T-helper 1 cell treated with Interleukin-12 subunit alpha and Interleukin-12 subunit beta and Interleukin-4 antibody, amounts not matched to agents 30 ng/mL and 1 ng/mL, for 36 hours (primary cell): ENCODE measurements at regions not wholly inside any gene's neighbourhood (a gene's known extent, or its start where the extent isn't known, plus 50 kb on each side); places are given as distances from the start of the nearest gene placed in this dataset.

ENCODE experiments used
- intact Hi-C: fragments of 100-400 bp; cut with micrococcal nuclease; formaldehyde crosslinking; loops from one replicate; pipeline ENCODE4 v1.15.1; 2024

DNA sequence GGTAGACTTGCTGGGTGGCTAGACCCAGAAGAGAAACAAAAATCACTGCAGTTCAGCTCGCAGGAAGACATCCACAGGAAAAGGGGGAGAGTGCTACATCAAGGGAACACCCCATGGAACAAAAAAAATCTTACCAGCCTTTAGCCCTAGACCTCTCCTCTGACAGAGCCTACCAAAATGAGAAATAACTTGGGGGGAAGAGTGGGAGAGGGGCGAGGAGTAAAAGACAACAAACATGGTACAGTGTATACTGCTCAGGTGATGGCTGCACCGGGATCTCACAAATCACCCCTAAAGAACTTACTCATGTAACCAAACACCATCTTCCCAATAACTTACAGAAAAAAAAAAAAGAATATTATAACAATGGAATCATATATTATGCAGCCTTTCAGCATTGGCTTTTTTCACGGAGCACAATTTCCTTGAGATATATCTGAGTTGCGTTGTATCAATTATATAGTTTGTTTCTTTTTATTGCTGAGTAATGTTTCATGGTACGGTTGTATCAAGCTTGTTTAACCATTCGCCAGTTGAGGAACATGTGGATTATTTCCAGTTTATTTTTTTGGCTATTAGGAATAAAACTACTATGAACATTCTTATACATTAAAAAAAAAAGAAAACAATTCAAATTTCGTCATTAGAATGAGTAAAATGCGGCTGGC is 90.9 kb downstream of the ZNF280B start:
- intact Hi-C loops: no loop called here

- intact Hi-C loops: no loop called here
Observed at GRCh38 chr22:22418163-22418549, 90.4 kb downstream of the ZNF280B start.

GRCh38 chr22:22418957-22419356 is 89.6 kb downstream of the ZNF280B start:
- intact Hi-C loops: no loop called here

- intact Hi-C loops: loop anchor here (5.0 kb wide), 1 partner anchor 213 kb away; no protein-coding TSS in a partner anchor
Observed at GRCh38 chr22:22420580-22420979, 88.0 kb downstream of the ZNF280B start.

GRCh38 chr22:22421392-22421791 is 87.2 kb downstream of the ZNF280B start:
- intact Hi-C loops: loop anchor here (5.0 kb wide), 1 partner anchor 214 kb away; no protein-coding TSS in a partner anchor

DNA sequence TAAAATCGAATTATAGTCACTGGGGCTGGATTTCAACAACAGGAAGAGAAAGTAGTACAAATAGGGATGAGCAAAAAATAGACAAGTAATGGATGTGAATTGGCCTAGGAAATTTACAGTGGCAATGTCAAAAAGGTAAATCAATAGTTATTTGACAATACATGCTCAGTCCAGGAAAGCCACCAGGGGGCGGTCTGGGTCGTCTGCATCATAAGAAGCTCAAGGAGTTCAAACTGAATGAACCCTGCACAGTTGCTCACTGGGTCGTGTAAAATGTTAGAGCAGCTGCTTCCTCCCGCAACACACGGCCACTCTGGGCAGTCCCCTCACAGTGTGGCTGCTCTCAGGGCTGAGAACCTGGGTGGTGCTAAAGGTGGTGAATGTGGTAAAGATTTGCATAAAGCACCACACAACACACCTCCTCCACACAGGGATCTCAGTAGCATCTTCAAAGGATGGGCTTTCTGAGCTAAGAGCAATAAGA is 85.9 kb downstream of the ZNF280B start:
- intact Hi-C loops: loop anchor here (2.0 to 5.0 kb wide), 2 partner anchors 66 to 215 kb away; no protein-coding TSS in a partner anchor

DNA sequence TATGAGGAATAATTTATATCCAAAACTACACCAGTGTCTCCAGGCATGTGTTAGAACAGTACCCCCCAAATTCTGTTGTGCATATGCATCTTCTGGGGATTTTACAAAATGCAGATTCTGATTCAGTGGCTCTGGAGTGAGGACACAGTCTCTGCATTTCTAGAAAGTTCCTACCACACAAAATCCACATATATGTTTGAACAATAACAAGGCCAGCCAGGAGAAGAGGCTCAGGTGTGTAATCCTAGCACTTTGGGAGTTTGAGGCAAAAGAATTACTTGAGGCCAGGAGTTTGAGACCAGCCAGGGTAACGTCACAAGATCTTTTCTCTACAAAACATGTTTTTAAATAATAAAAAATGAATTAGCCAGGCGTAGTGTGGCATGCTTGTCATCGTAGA is 84.9 kb downstream of the ZNF280B start:
- intact Hi-C loops: loop anchor here (2.0 to 5.0 kb wide), 2 partner anchors 67 to 216 kb away; no protein-coding TSS in a partner anchor

DNA sequence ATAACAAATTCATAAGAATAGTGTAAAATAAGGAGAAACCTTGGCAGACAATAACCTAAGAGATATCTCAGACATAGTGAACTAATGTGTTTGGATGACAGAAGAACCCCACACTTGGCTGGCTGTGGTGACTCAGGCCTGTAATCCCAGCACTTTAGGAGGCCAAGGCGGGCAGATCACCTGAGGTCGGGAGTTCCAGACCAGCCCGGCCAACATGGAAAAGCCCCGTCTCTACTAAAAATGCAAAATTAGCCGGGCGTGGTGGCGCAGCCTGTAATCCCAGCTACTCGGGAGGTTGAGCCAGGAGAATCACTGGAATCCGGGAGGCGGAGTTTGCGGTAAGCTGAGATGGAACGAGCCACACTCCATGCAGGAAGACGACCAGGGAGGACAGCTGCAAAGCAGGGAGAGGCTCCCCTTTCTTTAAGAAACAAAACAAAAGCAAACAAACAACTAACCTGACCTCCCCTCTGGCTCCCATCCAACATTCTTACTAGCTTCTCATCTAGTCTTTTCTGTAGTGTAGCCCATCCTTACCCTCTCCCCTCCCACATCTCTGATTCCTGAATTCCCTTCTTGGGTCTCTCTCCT is 84.2 kb downstream of the ZNF280B start:
- intact Hi-C loops: loop anchor here (5.0 kb wide), 1 partner anchor 217 kb away; no protein-coding TSS in a partner anchor

GRCh38 chr22:22424956-22425355 is 83.6 kb downstream of the ZNF280B start:
- intact Hi-C loops: loop anchor here (5.0 kb wide), 1 partner anchor 218 kb away; no protein-coding TSS in a partner anchor

GRCh38 chr22:22425356-22425755 is 83.2 kb downstream of the ZNF280B start:
- intact Hi-C loops: no loop called here

DNA sequence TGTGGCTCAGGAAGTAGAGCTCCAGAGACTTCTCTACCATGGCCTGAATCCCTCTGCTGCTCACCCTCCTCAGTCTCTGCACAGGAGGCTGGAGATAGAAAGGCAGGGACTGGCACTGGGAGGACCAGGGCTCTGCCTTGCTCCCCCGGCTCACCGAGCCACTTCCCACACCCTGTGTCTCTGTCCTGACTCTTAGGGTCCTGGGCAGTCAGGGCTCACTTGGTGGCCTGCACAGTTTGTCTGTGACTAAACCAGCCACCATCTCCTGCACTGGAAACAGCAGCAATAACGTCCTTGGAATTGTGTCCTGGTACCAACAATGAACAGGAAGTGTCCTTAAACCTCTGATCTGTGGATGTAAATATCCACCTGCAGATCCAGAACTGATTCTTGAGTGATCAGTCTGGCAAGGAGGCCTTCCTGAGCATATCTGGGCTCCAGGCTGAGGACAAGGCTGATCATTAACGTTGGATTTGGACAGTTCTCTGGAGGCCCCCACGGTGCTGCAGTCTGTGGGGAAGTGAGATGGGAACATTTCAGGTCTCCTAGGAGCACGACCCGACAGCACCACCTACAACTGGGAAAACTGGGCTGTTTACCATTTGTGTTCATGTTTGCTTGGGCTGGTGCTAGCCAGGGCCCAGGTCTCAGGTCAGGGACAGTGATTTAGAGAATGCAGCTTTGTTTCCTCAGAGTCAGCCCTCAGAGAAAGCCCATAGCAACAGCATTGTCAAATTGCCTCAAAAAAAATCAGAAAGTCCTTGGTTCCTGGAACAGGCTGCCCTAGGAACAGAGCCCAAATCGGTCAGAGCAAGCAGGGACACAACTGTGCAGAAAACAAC is 82.5 kb downstream of the ZNF280B start:
- intact Hi-C loops: no loop called here

DNA sequence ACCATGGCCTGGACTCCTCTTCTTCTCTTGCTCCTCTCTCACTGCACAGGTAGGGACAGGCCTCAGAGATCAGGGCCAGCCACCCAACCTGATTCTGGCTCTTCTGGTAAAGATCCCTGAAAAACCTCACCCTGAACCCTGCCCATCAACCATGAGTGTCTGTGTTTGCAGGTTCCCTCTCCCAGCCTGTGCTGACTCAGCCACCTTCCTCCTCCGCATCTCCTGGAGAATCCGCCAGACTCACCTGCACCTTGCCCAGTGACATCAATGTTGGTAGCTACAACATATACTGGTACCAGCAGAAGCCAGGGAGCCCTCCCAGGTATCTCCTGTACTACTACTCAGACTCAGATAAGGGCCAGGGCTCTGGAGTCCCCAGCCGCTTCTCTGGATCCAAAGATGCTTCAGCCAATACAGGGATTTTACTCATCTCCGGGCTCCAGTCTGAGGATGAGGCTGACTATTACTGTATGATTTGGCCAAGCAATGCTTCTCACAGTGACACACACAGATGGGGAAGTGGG is 80.9 kb downstream of the ZNF280B start:
- intact Hi-C loops: no loop called here

DNA sequence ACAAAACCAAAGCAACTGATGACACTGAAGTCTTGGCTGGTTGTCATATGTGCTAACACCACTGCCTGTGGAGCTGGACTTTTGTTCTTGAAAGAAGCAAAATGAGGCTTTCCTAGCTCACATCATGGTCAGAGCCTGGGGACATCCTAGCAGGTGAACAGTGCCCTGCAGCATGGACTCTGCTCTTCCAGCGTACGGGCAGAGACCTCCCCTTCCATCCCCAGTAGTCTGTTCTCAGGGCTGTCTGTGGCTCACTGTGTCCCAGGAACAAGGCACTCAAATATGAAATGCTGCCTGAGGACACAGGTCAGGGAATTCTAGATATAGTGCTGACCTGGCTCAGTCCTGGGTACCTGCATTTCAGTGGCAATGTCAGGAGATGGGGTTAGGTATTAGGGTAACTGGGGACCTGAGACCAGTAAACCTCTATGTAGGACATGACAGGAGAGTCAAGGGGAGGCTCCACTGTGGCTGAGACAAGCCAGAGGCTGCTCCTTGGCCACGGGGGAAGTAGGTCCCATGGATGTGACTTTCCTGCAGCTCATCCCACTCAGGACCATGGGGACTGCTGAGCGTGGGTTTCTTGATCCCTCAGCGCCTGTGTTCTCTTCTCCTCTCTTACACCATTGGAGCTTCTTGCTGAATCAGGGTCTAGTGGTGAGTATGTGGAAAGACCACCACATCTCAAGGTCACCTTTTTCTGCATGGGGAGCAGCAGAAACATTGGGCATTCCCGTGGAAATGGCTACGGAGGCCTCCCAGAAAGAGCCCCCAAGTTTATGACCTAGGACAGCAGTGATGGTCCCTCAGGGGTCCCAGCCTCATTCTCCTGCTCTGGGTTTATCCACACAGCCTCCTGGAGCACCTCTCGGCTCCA is 80.1 kb downstream of the ZNF280B start:
- intact Hi-C loops: no loop called here

DNA sequence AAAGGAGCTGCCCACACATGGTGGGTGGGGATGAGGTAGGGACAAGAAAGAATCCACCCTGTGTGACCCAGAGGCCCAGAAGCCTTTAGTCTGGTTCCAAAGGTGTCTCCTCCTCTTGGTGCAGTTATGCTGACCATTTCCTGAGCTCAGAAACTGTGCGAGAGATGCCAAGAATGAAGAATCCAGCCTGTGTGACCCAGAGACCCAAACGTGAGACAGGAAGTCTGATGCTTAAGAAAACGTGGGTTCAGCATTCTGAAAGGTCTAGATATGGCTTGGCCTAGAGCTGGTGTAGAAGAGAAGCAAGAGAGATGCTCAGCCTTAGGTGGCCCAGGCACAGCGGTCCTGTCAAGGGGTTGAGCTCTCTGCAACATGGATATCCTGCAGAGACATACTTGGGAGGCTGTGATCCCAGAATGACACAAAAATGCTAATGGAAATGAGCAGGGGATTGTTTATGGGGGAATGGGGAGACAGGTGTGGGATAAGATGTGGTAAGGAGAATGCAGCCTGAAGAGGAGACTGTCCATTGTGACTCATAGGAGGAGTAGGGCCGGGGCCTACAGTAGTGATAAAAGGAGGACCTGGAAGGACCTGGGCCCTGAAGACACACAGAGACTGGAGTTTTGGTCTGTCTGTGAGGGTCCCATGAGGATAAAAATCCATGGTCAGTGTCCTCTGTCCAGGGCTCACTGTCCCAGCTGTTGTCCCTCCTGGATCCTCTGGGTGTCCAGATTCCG is 79.0 kb downstream of the ZNF280B start:
- intact Hi-C loops: loop anchor here (2.0 kb wide), 1 partner anchor 73 kb away; no protein-coding TSS in a partner anchor

DNA sequence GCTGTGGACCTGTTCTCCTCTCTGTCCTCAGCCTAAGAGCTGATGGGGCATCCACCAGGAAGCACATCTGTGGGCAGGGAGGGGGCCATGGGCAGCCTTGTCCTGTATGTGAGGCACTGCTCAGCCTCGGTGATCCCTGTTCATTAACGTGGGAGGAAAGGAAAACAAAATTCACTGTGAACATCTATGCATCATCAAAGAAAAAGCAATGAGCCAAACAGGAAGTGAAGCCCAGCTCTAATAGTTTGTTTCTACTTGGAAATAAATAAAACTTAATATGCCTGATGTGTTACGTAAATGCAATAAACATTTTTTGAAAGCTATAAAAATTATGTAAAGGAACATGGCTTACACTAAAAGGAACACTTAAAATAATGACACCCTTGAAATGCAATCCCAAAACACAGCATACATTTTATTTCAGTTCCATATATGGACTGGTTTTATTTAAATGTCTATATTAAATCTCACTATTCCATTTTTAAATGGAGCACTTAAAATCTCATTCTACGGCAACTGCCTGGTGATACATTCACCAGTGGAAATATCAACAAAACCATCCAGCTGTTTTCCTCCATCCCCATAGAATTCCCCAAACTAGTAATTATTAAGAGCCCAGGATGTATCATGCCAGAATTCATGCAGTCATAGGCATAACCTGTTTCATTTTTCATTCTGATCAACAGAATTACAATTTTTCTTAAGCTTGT is 78.3 kb downstream of the ZNF280B start:
- intact Hi-C loops: loop anchor here (2.0 kb wide), 1 partner anchor 73 kb away; no protein-coding TSS in a partner anchor

DNA sequence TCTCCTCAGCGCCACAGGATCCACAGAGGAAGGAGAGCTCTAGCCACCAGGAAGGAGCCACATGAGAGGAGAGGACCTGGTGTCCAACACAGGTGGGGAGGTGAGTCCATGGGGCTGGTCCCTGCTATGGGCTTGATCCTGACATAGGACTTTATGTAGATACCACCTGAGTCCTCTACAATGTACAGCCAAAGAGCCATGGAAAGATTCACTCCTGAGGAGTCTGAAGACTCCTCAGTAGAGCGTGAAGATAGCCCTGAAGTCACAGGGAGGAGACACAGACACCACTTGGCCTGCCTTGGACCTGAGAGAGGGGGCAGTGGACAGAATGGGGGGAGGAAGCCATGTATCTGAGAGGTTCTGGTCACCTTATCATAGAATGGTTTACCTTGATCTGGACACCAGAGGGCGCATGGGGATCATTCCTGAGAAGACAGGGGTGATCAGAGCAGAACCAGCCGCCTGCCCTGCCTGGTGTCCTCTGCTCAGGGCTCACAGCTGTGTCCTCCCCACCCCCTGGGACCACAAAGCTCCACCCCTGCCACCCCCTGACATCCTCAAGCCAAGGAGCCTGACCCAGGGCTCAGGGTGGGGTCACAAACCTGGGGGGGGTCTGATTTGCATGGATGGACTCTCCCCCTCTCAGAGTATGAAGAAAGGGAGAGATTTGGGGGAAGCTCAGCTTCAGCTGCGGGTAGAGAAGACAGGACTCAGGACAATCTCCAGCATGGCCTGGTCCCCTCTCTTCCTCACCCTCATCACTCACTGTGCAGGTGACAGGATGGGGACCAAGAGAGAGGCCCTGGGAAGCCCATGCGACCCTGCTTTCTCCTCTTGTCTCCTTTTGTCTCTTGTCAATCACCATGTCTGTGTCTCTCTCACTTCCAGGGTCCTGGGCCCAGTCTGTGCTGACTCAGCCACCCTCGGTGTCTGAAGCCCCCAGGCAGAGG is 77.0 kb downstream of the ZNF280B start:
- intact Hi-C loops: loop anchor here (2.0 kb wide), 1 partner anchor 75 kb away; no protein-coding TSS in a partner anchor

DNA sequence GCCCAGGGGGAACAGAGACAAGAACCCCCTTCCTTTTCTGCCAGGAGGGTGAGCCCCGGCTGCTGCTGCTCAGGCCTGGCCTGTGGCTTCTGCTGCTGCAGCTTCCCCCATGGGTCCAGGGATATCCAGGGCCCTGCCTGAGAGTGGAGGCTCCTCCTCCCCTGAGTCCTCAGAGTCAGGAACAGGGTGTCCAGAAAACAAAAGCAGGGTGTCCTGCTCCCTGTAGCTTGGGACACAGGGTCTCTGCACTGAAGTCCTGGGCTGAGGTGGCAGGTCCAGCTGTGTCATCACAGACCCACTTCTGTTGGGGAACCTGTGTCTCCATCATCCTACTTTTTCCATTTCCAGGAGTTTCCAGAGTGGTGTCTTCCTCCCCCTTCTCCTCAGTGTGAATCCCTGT is 76.1 kb downstream of the ZNF280B start:
- intact Hi-C loops: no loop called here

- intact Hi-C loops: no loop called here
Observed at GRCh38 chr22:22432937-22433336, 75.6 kb downstream of the ZNF280B start.
